ENCODE measurements at regions not wholly inside any gene's neighbourhood (a gene's known extent, or its start where the extent isn't known, plus 50 kb on each side); places are given as distances from the start of the nearest gene placed in this dataset.

DNA sequence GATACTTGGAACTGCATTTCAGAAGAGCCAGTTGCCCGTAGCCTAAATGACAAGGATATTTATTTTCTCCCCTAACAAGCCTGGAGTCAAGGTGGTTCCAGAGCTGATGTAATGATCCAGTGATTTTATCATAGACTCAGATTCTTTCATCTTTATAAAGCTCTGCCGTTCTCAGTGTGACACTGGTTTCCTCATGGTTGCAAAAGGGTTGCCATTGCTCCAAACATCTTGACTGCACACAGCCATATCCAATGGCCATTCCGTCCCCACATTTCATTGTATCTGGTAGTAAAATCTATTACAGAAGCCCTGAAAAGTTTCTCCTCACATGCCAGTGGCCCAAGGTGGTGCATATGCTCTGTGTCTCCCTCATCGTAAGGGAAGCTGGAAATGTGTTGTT, 63.1 kb upstream of the SDK2 start:
- Histone ChIP-seq H3K4me1 (ENCODE audit: control insufficient read depth, insufficient read depth, low read length) (peaks cover 4% of the 10 kb centered on the region), H3K9me3 (replicated peaks; ENCODE audit: control insufficient read depth, low read depth, low read length) (peaks cover 3% of the 10 kb centered on the region), H3K4me3 (ENCODE audit: low read length) (no peak overlapping the region), H3K36me3 (ENCODE audit: control insufficient read depth, insufficient read depth, low read length) (no peaks in the 10 kb centered on the region), H3K27me3 (ENCODE audit: control insufficient read depth, insufficient read depth, low read length) (peaks cover 13% of the 10 kb centered on the region), H3K27ac (ENCODE audit: low read length) (no peak overlapping the region)
- no peak for DNase-seq
- no CpG with 5 or more reads among the region's 4 CpGs for WGBS (ENCODE audit: insufficient coverage)

GRCh38 chr17:73710095-73710592, 65.9 kb upstream of the SDK2 start:
- Histone ChIP-seq H3K27me3 (ENCODE audit: control insufficient read depth, insufficient read depth, low read length) (peaks cover 25% of the 10 kb centered on the region), H3K4me1 (ENCODE audit: control insufficient read depth, insufficient read depth, low read length) (peaks cover 4% of the 10 kb centered on the region), H3K4me3 (ENCODE audit: low read length) (no peak overlapping the region), H3K27ac (ENCODE audit: low read length) (no peak overlapping the region), H3K9me3 (replicated peaks; ENCODE audit: control insufficient read depth, low read depth, low read length) (peaks cover 3% of the 10 kb centered on the region), H3K36me3 (ENCODE audit: control insufficient read depth, insufficient read depth, low read length) (no peaks in the 10 kb centered on the region)
- DNase-seq, result peak; percentile 73
- WGBS (ENCODE audit: insufficient coverage), result 8% methylated on average over 12 of the region's 15 CpGs

GRCh38 chr17:73711184-73711583, 66.9 kb upstream of the SDK2 start:
- Histone ChIP-seq H3K4me1 (ENCODE audit: control insufficient read depth, insufficient read depth, low read length) (peaks cover 4% of the 10 kb centered on the region), H3K27me3 (ENCODE audit: control insufficient read depth, insufficient read depth, low read length) (peaks cover 30% of the 10 kb centered on the region), H3K9me3 (replicated peaks; ENCODE audit: control insufficient read depth, low read depth, low read length) (peaks cover 3% of the 10 kb centered on the region), H3K4me3 (ENCODE audit: low read length) (no peak overlapping the region), H3K36me3 (ENCODE audit: control insufficient read depth, insufficient read depth, low read length) (no peaks in the 10 kb centered on the region), H3K27ac (ENCODE audit: low read length) (no peak overlapping the region)
- DNase-seq, result no peak
- WGBS (ENCODE audit: insufficient coverage), result 85% methylated on average over 2 of the region's 5 CpGs

GRCh38 chr17:73711916-73712315, 67.7 kb upstream of the SDK2 start:
- peaks cover 3% of the 10 kb centered on the region for H3K9me3 ChIP-seq (replicated peaks; ENCODE audit: control insufficient read depth, low read depth, low read length)
- 66% methylated on average over 4 of the region's 8 CpGs for WGBS (ENCODE audit: insufficient coverage)
- no peak for DNase-seq
- H3K4me3 ChIP-seq (ENCODE audit: low read length), result no peak overlapping the region
- H3K36me3 ChIP-seq (ENCODE audit: control insufficient read depth, insufficient read depth, low read length), result no peaks in the 10 kb centered on the region
- peaks cover 4% of the 10 kb centered on the region for H3K4me1 ChIP-seq (ENCODE audit: control insufficient read depth, insufficient read depth, low read length)
- H3K27me3 ChIP-seq (ENCODE audit: control insufficient read depth, insufficient read depth, low read length), result peaks cover 30% of the 10 kb centered on the region
- H3K27ac ChIP-seq (ENCODE audit: low read length), result no peak overlapping the region

DNA sequence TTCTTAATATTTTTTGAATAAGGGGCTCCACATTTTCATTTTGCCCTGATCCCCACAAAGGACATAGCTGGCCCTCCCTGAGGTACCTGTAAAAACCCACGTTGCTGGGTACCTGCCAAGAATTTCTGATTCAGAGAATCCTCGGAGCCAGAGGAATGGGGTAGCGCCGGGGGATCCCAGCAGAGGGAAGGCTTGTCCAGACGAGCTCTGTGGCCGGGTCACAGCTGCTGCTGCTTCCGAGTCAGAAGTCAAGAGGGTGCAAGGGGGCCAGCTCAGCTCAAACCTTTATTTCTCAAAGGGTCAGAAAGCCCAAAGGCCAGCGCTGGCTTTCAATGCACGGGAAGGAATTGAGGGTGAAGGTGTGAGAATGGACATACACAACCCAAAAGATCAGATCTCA, 68.9 kb upstream of the SDK2 start:
- peaks cover 33% of the 10 kb centered on the region for H3K27me3 ChIP-seq (ENCODE audit: control insufficient read depth, insufficient read depth, low read length)
- H3K4me3 ChIP-seq (ENCODE audit: low read length), result no peak overlapping the region
- WGBS (ENCODE audit: insufficient coverage), result 22% methylated on average over 7 of the region's 9 CpGs
- no peak for DNase-seq
- peaks cover 7% of the 10 kb centered on the region for H3K4me1 ChIP-seq (ENCODE audit: control insufficient read depth, insufficient read depth, low read length)
- no peak overlapping the region for H3K27ac ChIP-seq (ENCODE audit: low read length)
- no peaks in the 10 kb centered on the region for H3K36me3 ChIP-seq (ENCODE audit: control insufficient read depth, insufficient read depth, low read length)
- no peaks in the 10 kb centered on the region for H3K9me3 ChIP-seq (replicated peaks; ENCODE audit: control insufficient read depth, low read depth, low read length)

GRCh38 chr17:73715769-73716168, 71.5 kb upstream of the SDK2 start:
- Histone ChIP-seq H3K9me3 (replicated peaks; ENCODE audit: control insufficient read depth, low read depth, low read length) (no peaks in the 10 kb centered on the region), H3K4me3 (ENCODE audit: low read length) (no peak overlapping the region), H3K27me3 (ENCODE audit: control insufficient read depth, insufficient read depth, low read length) (peaks cover 43% of the 10 kb centered on the region), H3K27ac (ENCODE audit: low read length) (no peak overlapping the region), H3K4me1 (ENCODE audit: control insufficient read depth, insufficient read depth, low read length) (peaks cover 22% of the 10 kb centered on the region), H3K36me3 (ENCODE audit: control insufficient read depth, insufficient read depth, low read length) (no peaks in the 10 kb centered on the region)
- no peak for DNase-seq
- WGBS (ENCODE audit: insufficient coverage), result 43% methylated on average over 9 of the region's 10 CpGs

GRCh38 chr17:73717690-73718089, 73.4 kb upstream of the SDK2 start:
- Histone ChIP-seq H3K36me3 (ENCODE audit: control insufficient read depth, insufficient read depth, low read length) (no peaks in the 10 kb centered on the region), H3K27ac (ENCODE audit: low read length) (no peak overlapping the region), H3K4me1 (ENCODE audit: control insufficient read depth, insufficient read depth, low read length) (peaks cover 22% of the 10 kb centered on the region), H3K9me3 (replicated peaks; ENCODE audit: control insufficient read depth, low read depth, low read length) (no peaks in the 10 kb centered on the region), H3K4me3 (ENCODE audit: low read length) (no peak overlapping the region), H3K27me3 (ENCODE audit: control insufficient read depth, insufficient read depth, low read length) (peaks cover 38% of the 10 kb centered on the region)
- DNase-seq, result no peak
- WGBS (ENCODE audit: insufficient coverage), result 67% methylated on average over 2 of the region's 5 CpGs

DNA sequence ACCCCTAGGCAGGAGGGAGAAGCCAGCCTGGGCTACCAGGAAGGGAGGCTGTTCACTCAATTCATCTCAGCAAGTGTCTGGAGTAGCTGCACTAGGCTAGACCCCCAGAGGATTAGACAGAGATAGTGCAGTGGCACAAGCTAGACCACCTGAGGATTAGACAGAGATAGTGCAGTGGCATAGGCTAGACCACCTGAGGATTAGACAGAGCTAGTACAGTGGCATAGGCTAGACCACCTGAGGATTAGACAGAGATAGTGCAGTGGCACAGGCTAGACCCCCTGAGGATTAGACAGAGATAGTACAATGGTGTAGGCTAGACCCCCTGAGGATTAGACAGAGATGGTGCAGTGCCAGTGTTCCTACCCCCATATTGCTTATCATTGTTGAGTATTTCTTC, 74.1 kb upstream of the SDK2 start:
- no peaks in the 10 kb centered on the region for H3K36me3 ChIP-seq (ENCODE audit: control insufficient read depth, insufficient read depth, low read length)
- H3K27me3 ChIP-seq (ENCODE audit: control insufficient read depth, insufficient read depth, low read length), result peaks cover 32% of the 10 kb centered on the region
- H3K9me3 ChIP-seq (replicated peaks; ENCODE audit: control insufficient read depth, low read depth, low read length), result no peaks in the 10 kb centered on the region

DNA sequence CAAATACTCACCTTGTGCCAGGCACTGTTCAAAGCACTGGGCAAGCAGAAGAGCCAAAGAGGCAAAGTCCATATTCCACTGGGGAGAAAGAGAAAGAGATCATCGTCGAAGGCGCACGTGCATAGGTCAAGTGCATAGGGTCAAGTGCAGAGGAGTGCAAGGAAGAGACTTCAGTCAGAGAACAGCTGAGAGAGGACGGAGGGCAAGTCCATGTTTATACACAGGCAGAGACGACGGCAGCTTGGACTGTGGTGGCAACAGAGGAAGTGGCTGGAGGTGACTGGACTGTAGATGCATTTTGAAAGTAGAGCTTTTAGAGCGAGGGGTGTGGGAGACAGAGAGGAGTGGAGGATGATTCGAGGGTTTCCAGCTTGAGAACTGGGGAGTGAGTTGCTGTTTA, 74.7 kb upstream of the SDK2 start:
- H3K36me3 ChIP-seq (ENCODE audit: control insufficient read depth, insufficient read depth, low read length), result no peaks in the 10 kb centered on the region
- H3K4me1 ChIP-seq (ENCODE audit: control insufficient read depth, insufficient read depth, low read length), result peaks cover 22% of the 10 kb centered on the region
- DNase-seq, result no peak
- no peaks in the 10 kb centered on the region for H3K9me3 ChIP-seq (replicated peaks; ENCODE audit: control insufficient read depth, low read depth, low read length)
- no peak overlapping the region for H3K4me3 ChIP-seq (ENCODE audit: low read length)
- H3K27me3 ChIP-seq (ENCODE audit: control insufficient read depth, insufficient read depth, low read length), result peaks cover 29% of the 10 kb centered on the region
- 63% methylated on average over 9 of the region's 9 CpGs for WGBS (ENCODE audit: insufficient coverage)
- no peak overlapping the region for H3K27ac ChIP-seq (ENCODE audit: low read length)

More for the DNA sequence above, 74.1 kb upstream of the SDK2 start:
- Histone ChIP-seq H3K4me1 (ENCODE audit: control insufficient read depth, insufficient read depth, low read length) (peaks cover 22% of the 10 kb centered on the region), H3K4me3 (ENCODE audit: low read length) (no peak overlapping the region), H3K27ac (ENCODE audit: low read length) (no peak overlapping the region)
- DNase-seq, result no peak

DNA sequence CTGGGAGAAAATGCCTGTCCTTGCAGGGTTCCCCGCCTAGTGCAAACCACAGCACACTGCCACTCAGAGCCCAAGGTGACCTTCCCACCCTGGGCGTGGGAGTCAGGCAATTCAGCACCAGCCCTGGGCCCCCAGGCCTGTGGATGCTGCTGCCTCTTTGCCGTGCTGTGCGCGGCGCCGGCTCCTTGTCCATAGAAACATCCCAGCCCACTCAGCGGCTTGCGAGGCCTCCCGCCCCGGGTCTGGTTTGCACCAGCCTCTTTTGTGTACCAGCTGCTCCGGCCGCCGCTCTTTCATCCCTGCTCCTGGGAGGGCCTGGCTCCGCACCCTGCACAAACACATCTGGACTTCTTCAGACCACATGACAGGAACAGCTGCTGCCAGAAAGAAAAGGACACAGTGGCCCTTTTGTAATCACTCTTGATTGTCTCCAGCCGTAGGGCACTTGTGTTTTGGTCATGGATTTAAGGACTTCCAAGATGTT, 75.4 kb upstream of the SDK2 start:
- Histone ChIP-seq H3K27ac (ENCODE audit: low read length) (no peak overlapping the region), H3K4me1 (ENCODE audit: control insufficient read depth, insufficient read depth, low read length) (peaks cover 22% of the 10 kb centered on the region), H3K4me3 (ENCODE audit: low read length) (no peak overlapping the region), H3K27me3 (ENCODE audit: control insufficient read depth, insufficient read depth, low read length) (peaks cover 36% of the 10 kb centered on the region), H3K9me3 (replicated peaks; ENCODE audit: control insufficient read depth, low read depth, low read length) (no peaks in the 10 kb centered on the region), H3K36me3 (ENCODE audit: control insufficient read depth, insufficient read depth, low read length) (no peaks in the 10 kb centered on the region)
- 17% methylated on average over 15 of the region's 16 CpGs for WGBS (ENCODE audit: insufficient coverage)
- peak; percentile 80 for DNase-seq

GRCh38 chr17:73720187-73720834, 76.1 kb upstream of the SDK2 start:
- Histone ChIP-seq H3K4me1 (ENCODE audit: control insufficient read depth, insufficient read depth, low read length) (peaks cover 22% of the 10 kb centered on the region), H3K36me3 (ENCODE audit: control insufficient read depth, insufficient read depth, low read length) (no peaks in the 10 kb centered on the region), H3K9me3 (replicated peaks; ENCODE audit: control insufficient read depth, low read depth, low read length) (no peaks in the 10 kb centered on the region), H3K27me3 (ENCODE audit: control insufficient read depth, insufficient read depth, low read length) (peaks cover 36% of the 10 kb centered on the region), H3K4me3 (ENCODE audit: low read length) (no peak overlapping the region), H3K27ac (ENCODE audit: low read length) (peak overlapping the region; percentile 42)
- WGBS (ENCODE audit: insufficient coverage), result 83% methylated on average over 9 of the region's 10 CpGs
- no peak for DNase-seq

All from muscle of leg (tissue), 3 donors.